ENCODE measurements at regions not wholly inside any gene's neighbourhood (a gene's known extent, or its start where the extent isn't known, plus 50 kb on each side); places are given as distances from the start of the nearest gene placed in this dataset.

- DNase-seq (ENCODE audit: low read depth in 1 of 2, low spot score in 2 of 2) (no peak), FAIRE-seq (no peak)
- Histone ChIP-seq H3K23me2 (ENCODE audit: low read depth, low read length) (no peaks in the 10 kb centered on the region), H3K4me1 (replicated peaks in 1 of 4; ENCODE audit: control insufficient read depth in 3 of 4, insufficient read depth in 4 of 4, low read length in 3 of 4) (peaks cover 0 to 4% (median 1%) of the 10 kb centered on the region in 4 experiments; a peak in 2 of 7 replicates), H3K14ac (ENCODE audit: insufficient read length) (no peak overlapping the region), H2BK120ac (replicated peaks; ENCODE audit: low read depth, low read length) (no peak overlapping the region), H3K56ac (replicated peaks; ENCODE audit: insufficient read length, low read depth, low read length) (no peak overlapping the region), H2AK5ac (ENCODE audit: low read depth, low read length) (no peak overlapping the region), H3K27me3 (replicated peaks in 1 of 4; ENCODE audit: control insufficient read depth in 3 of 4, extremely low read depth in 1 of 4, insufficient read depth in 3 of 4, low read length in 3 of 4) (no peaks in the 10 kb centered on the region), H3K4ac (replicated peaks; ENCODE audit: insufficient read length, low read depth, low read length) (no peak overlapping the region), H2BK5ac (ENCODE audit: low read depth, low read length) (no peak overlapping the region), H4K5ac (ENCODE audit: insufficient read length, low read depth, low read length) (no peak overlapping the region), H3K4me3 (ENCODE audit: extremely low read depth in 1 of 4, insufficient read depth in 2 of 4, low read depth in 3 of 4, low read length in 4 of 4) (no peak overlapping the region), H2BK20ac (ENCODE audit: low read length) (no peak overlapping the region), H4K91ac (replicated peaks; ENCODE audit: insufficient read length, low read length) (no peak overlapping the region), H2AFZ (ENCODE audit: low read length) (no peak overlapping the region), H2BK15ac (ENCODE audit: low read length) (no peak overlapping the region), H3K9ac (replicated peaks in 1 of 4; ENCODE audit: extremely low read depth in 1 of 4, low read depth in 3 of 4, low read length in 3 of 4) (no peak overlapping the region), H2BK12ac (ENCODE audit: low read depth, low read length) (no peak overlapping the region), H3K23ac (ENCODE audit: insufficient read length) (no peak overlapping the region), H3K27ac (ENCODE audit: low read depth, low read length) (no peak overlapping the region), H3K18ac (ENCODE audit: extremely low read depth, low read length) (no peak overlapping the region), H3K9me3 (ENCODE audit: insufficient read depth in 2 of 2, low read depth in 1 of 2, low read length in 1 of 2) (no peaks in the 10 kb centered on the region), H3K36me3 (ENCODE audit: control insufficient read depth in 2 of 4, insufficient read depth in 4 of 4, low read length in 3 of 4) (peaks cover 0 to 23% (median 1%) of the 10 kb centered on the region in 4 experiments; a peak in 3 of 8 replicates), H4K20me1 (replicated peaks in 1 of 2; ENCODE audit: control insufficient read depth in 1 of 2, insufficient read depth in 2 of 2, low read length in 2 of 2) (no peaks in the 10 kb centered on the region), H4K8ac (ENCODE audit: extremely low read depth, insufficient read depth, low read length) (no peak overlapping the region), H3K4me2 (ENCODE audit: insufficient read depth in 1 of 2, low read depth in 2 of 2, low read length in 2 of 2) (no peak overlapping the region), H3K79me2 (ENCODE audit: control insufficient read depth in 1 of 2, insufficient read depth in 2 of 2, low read length in 2 of 2) (no peaks in the 10 kb centered on the region), H3K79me1 (ENCODE audit: low read depth, low read length) (no peaks in the 10 kb centered on the region)
- ChIA-PET CTCF (ENCODE audit: partially characterized antibody) (no interaction called here), POLR2A (ENCODE audit: partially characterized antibody) (no interaction called here)
- TF ChIP-seq POLR2AphosphoS5 (IDR thresholded peaks at IDR 0.05; ENCODE audit: low read depth, low read length): no peak
- TF ChIP-seq SIX5 (IDR thresholded peaks at IDR 0.05; ENCODE audit: low read depth, low read length): no peak
- no peak for TF ChIP-seq NANOG (IDR thresholded peaks at IDR 0.05; ENCODE audit: insufficient read depth, low read depth, low read length, poor library complexity, severe bottlenecking)
- 96% methylated on average over 1 of the region's 1 CpG; no CpG with 5 or more reads in 1 of the 2 experiments for WGBS, 2 experiments (ENCODE audit: extremely low coverage in 1 of 2, insufficient coverage in 1 of 2, insufficient read length in 1 of 2, insufficient replicate concordance in 2 of 2, low coverage in 1 of 2, low lambda C conversion rate in 2 of 2, missing lambda C conversion rate in 1 of 2)
These were observed 262.3 kb downstream of the UTRN start for GRCh38 chr6:144547409-144547808.

Data from H1 (cell line).